ENCODE measurements at regions not wholly inside any gene's neighbourhood (a gene's known extent, or its start where the extent isn't known, plus 50 kb on each side); places are given as distances from the start of the nearest gene placed in this dataset.

DNA sequence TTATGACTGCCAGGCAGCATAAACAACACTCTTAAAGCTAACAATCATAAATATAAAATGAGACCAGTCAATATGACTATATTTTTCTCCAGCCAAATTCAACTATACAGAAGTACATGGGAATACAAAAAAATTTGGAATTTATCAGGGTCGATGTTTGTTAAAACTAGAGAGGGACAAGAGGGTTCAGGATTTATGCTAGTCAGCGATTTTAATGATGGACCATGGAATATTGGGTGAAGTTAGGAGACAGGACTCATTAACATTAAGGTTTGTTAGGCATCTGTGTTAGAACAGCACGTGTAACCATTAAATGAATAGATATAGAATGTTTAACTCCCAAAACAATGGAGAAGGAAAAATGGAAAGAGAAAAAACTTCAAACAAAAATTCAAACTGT lies 146.2 kb downstream of the SEM1 start:
- TF ChIP-seq CTCF (IDR thresholded peaks at IDR 0.05) (no peak), POLR2AphosphoS5 (IDR thresholded peaks at IDR 0.05) (no peak), POLR2A (IDR thresholded peaks at IDR 0.05) (no peak)
